ENCODE measurements at regions not wholly inside any gene's neighbourhood (a gene's known extent, or its start where the extent isn't known, plus 50 kb on each side); places are given as distances from the start of the nearest gene placed in this dataset.

DNA sequence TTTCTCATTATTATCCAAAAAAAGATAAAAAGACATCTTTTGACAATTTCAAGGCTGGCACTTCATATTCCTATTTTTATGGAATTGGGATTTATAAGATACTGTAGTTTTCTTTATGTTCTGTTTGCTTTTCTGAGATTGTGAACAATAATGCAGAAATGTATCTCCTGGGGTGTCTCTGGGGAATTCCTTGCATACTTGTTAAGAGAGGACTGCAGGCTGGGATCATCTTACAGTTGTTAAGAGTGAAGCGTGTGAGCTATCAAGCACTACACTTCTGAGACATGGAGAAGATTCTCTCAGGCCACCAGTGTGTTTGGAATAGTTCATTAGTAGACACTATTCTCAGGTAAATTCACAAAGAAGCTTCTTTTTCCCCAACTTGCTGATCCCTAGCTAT lies 963.3 kb upstream of the GJE1 start:
- TF ChIP-seq, protein P1, sequence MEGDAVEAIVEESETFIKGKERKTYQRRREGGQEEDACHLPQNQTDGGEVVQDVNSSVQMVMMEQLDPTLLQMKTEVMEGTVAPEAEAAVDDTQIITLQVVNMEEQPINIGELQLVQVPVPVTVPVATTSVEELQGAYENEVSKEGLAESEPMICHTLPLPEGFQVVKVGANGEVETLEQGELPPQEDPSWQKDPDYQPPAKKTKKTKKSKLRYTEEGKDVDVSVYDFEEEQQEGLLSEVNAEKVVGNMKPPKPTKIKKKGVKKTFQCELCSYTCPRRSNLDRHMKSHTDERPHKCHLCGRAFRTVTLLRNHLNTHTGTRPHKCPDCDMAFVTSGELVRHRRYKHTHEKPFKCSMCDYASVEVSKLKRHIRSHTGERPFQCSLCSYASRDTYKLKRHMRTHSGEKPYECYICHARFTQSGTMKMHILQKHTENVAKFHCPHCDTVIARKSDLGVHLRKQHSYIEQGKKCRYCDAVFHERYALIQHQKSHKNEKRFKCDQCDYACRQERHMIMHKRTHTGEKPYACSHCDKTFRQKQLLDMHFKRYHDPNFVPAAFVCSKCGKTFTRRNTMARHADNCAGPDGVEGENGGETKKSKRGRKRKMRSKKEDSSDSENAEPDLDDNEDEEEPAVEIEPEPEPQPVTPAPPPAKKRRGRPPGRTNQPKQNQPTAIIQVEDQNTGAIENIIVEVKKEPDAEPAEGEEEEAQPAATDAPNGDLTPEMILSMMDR (IDR thresholded peaks at IDR 0.05): no peak
- no peak for TF ChIP-seq POLR2A (IDR thresholded peaks at IDR 0.05)
